ENCODE measurements at regions not wholly inside any gene's neighbourhood (a gene's known extent, or its start where the extent isn't known, plus 50 kb on each side); places are given as distances from the start of the nearest gene placed in this dataset.

DNA sequence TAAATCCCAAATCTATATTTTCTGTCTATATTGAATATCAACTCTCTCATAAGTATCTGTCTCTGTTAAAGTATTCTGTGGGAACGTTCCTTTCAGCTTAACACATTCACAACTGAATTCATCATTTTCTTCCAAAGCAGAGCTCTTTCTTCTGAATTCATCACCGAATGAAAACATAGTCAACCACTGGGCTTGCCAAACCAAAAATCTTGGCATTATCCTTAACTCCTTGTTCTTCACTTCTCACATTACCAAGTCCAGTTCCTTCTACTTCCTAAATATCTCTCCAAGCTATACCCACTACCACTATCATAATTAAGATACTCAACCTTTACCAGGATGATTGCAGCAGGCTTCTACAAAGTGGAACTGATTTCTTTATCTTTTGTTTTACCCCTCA, 559.8 kb downstream of the MAT2B start:
- TF ChIP-seq, protein P1, sequence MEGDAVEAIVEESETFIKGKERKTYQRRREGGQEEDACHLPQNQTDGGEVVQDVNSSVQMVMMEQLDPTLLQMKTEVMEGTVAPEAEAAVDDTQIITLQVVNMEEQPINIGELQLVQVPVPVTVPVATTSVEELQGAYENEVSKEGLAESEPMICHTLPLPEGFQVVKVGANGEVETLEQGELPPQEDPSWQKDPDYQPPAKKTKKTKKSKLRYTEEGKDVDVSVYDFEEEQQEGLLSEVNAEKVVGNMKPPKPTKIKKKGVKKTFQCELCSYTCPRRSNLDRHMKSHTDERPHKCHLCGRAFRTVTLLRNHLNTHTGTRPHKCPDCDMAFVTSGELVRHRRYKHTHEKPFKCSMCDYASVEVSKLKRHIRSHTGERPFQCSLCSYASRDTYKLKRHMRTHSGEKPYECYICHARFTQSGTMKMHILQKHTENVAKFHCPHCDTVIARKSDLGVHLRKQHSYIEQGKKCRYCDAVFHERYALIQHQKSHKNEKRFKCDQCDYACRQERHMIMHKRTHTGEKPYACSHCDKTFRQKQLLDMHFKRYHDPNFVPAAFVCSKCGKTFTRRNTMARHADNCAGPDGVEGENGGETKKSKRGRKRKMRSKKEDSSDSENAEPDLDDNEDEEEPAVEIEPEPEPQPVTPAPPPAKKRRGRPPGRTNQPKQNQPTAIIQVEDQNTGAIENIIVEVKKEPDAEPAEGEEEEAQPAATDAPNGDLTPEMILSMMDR (IDR thresholded peaks at IDR 0.05; ENCODE audit: low read depth, low read length) = no peak
- TF ChIP-seq, protein P2, sequence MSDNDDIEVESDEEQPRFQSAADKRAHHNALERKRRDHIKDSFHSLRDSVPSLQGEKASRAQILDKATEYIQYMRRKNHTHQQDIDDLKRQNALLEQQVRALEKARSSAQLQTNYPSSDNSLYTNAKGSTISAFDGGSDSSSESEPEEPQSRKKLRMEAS (IDR thresholded peaks at IDR 0.05; ENCODE audit: low read depth, low read length) = no peak

All from NB4 (cell line).